HG03354 (cell line): ENCODE measurements at regions not wholly inside any gene's neighbourhood (a gene's known extent, or its start where the extent isn't known, plus 50 kb on each side); places are given as distances from the start of the nearest gene placed in this dataset.

Experiments
- ATAC-seq: cut with Tn5 transposase; IDR thresholded peaks from one replicate; pipeline ENCODE4 v1.9.1; 2021; ENCODE audit warnings: mild to moderate bottlenecking; ENCODE audit not compliant: unreplicated experiment, poor library complexity, severe bottlenecking

- no peak for ATAC-seq
Observed at GRCh38 chr2:220670511-220670910, 901.6 kb downstream of the EPHA4 start.

GRCh38 chr2:220673151-220673874 lies 898.8 kb downstream of the EPHA4 start:
- ATAC-seq, result no peak

GRCh38 chr2:220674033-220674432 lies 898.1 kb downstream of the EPHA4 start:
- no peak for ATAC-seq

GRCh38 chr2:220676695-220677094 lies 895.4 kb downstream of the EPHA4 start:
- no peak for ATAC-seq

DNA sequence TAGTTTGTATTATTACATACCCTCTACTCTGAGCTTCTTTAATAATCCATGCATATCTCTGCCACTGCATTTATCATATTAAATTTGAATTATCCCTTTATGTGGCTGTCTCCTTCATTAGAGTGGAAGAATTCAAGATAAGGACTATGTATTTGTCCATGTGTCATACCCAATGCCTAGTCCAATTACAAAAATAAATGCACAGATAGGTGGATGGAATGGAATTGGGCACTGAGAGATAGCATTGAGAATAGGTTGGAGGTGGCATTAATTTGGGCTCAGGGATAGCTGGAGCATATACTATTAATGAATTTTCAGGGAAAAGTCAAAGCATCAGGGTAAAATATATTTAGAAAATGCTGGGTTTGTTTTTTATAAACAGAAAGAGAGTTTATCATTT lies 893.2 kb downstream of the EPHA4 start:
- no peak for ATAC-seq

GRCh38 chr2:220682616-220683015 lies 889.5 kb downstream of the EPHA4 start:
- no peak for ATAC-seq

DNA sequence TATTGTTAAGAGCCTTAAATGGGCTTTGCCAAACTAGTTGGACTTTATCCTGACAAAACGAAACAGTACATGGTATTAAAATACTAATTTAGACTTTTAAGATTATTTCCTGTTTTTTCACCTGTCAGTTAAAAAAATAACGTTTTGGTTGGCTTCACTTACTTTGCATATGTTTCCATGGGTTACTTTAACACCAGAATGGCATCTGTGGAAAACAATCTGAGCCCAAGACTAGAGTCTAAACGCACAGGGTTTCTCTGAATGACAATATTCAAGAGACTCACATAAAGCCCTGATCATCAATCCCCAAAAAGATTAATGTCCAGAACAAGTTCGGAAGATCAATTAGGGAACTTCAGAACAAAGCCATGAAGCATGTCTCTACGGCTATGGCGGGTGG lies 888.0 kb downstream of the EPHA4 start:
- ATAC-seq, result no peak

DNA sequence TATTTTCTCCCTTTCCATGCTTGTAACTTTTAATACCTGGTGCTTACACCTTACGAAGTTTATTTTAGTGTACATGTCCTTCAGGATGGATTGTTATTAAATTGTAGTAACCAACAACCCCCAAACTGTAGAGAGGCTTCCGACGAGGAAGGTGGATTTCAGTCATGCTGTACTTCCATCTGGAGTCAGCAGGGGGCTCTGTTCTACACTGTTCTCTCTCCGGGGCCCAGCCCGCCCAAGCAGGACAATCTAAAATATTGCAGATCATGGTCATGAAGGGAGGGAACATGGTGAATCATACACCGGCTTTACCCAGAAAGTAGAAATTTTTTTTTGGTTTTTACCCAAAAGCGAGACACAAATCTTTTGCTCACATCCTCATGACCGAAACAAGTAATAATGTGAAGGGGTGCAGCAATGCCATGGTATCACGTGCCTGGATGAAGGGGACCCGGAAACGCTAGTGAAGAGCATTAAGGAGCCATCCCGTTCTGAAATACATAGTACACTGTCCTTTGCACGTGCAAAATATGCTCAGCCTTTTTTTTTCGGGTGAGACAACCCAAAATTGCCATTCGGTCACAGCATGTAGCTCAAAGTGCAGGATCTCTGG lies 884.8 kb downstream of the EPHA4 start:
- ATAC-seq, result peak; percentile 96

DNA sequence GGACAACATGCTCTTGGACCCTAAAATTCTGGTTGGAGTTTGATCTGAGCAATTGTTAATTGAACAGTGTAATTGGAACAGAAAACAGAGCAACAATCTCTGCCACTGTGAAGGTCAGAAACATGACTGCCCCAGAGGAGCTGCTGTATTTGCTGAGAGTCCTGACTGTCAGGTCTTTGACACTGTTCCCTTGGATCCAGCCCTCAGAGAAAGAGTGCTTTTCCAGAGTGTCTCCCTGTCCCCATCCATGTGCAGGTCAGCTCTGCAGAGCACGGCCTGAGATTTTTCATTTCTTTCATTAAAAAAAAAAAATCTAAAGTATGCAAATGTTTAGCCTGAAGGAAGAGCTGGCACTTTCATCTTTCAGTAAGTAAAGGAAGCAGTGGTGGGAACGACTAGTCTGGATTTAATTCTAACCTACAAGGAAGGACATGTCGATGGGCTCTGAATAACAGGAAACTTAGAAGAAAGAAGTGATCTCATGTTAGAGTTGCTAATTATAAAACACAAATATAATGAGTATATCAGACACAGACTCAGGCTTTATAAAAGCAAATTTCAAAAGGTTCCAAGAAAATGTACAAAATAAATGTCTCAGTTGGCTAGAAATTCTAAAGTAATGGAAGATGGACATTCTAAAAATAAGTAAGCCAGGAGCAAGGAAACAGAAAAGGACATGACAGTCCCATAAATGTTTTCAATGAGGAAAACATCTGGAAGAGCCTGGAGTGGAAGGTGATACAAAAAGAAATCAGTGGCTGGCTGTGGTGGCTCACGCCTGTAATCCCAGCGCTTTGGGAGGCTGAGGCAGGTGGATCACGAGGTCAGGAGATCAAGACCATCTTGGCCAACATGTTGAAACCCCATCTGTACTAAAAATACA lies 876.5 kb downstream of the EPHA4 start:
- ATAC-seq, result no peak

DNA sequence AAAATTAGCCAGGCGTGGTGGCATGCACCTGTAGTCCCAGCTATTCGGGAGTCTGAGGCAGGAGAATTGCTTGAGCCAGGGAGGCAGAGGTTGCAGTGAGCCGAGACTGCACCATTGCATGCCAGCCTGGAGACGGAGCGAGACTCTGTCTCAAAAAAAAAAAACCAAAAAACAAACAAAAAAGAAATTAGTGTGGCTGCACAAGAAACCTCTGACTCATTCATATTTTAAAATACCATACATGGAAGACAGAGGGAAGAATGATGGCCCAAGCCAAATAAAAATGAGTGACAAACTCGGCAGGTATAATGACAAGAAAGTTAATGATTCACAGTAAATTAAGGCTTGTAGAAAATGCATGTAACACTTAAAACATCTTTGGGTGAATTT lies 875.8 kb downstream of the EPHA4 start:
- ATAC-seq, result no peak

- no peak for ATAC-seq
Observed at GRCh38 chr2:220697011-220697410, 875.1 kb downstream of the EPHA4 start.

DNA sequence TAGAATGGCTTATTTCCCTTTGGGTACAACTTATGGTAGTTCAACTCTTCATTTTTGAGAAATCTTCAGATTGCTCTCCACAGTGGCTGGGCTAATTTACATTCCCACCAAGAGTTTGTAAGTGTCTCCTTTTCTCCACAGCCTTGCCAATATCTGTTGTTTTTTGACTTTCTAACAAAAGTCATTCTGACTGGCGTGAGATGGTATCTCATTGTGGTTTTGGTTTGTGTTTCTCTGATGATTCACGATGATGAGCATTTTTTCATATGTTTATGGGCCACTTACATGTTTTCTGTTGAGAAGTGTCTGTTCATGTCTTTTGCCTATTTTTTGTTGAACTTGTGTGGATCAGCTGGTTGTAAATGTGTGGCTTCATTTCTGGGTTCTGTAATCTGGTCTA lies 871.0 kb downstream of the EPHA4 start:
- ATAC-seq, result no peak

DNA sequence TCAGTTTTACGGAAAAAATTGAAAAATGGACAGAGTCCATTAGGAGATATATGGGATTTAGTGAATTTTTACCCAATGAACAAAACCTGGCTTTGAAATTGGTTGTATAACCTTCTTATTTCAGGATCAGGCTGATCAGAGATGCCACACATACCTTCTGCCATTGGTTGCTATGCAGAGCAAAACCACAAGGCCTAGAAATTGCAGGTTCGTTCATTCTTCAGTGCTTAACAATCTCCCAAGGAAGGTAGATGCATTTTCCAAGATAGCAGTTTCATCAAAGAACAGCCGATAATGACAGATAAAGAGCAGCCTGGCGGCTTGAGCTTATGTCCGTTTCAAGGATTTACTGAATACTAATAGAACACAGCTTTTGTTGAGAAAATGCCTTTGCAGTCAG lies 868.8 kb downstream of the EPHA4 start:
- no peak for ATAC-seq

DNA sequence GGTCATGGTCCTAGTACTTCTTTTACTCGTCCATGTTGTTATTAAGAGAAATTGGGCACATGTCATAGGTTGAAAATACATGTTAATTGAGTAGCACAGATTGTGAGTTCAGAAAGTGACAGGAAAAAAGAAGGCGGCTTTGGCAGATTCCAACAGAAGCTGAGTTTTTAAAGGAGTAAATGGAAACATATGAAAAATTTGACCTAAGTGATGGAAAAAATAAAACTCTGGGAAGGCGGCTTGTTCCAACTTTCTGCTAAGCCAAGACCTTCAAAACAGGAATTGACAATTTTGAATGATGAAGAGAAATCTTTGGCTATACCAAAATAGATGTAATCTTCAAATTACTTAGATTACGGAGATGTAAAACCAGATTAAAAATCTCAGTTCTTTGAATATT lies 868.0 kb downstream of the EPHA4 start:
- ATAC-seq, result no peak

DNA sequence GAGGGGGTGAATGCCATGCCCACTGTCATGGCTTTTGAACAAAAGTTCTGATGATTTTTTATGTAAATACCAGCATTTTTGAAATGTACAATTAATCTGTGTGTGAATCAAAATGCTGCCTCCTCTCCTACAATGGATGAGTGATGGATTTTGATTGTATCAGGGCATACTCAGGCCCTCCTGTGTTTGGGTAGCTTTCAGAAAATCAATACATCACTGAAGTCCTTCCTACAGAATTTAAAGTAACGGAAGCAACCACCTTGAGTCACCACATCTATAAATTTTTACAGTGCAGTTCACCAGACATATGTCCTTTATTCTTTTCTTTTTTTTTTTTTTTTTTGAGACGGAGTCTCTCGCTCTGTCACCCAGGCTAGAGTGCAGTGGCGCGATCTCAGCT lies 867.3 kb downstream of the EPHA4 start:
- no peak for ATAC-seq

DNA sequence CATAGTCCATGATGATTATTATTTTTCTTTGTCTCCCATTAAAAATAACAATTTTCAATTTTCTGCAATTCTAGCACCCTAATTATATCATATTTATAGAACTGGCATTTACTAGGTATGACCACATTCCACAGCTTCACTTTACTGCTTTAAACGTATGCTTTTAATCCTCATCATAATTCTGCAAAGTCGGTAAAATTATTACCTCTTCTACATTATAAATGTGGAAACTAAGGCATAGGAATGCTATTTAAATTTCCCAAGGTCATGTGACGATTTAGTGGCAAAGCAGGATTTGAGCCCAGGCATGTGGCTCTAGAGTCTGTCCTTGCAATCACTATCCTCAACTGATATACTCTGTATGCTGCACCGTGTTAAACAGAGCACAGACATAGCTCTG lies 866.4 kb downstream of the EPHA4 start:
- ATAC-seq, result no peak

GRCh38 chr2:220707261-220707660 lies 864.8 kb downstream of the EPHA4 start:
- ATAC-seq, result no peak

GRCh38 chr2:220708366-220708765 lies 863.7 kb downstream of the EPHA4 start:
- no peak for ATAC-seq

GRCh38 chr2:220717283-220717682 lies 854.8 kb downstream of the EPHA4 start:
- no peak for ATAC-seq

DNA sequence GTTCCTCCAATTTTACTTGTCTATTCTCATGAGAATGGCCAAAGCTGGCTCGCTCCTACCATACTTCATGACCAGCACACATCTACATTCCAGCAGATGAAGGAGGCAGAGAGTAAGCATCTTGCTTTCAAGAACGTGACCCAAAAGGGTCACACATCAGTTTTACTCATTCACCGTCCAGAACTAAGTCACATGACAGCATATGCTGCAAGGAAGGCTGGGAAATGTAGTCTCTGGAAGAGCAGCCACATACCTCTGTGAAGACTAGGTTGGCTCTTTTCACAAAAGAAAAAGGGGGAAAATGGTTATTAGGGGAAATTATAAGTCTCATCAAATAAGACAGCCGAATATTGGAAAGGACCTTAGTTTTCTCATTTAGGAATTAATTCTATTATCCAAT lies 835.3 kb downstream of the EPHA4 start:
- ATAC-seq, result no peak

DNA sequence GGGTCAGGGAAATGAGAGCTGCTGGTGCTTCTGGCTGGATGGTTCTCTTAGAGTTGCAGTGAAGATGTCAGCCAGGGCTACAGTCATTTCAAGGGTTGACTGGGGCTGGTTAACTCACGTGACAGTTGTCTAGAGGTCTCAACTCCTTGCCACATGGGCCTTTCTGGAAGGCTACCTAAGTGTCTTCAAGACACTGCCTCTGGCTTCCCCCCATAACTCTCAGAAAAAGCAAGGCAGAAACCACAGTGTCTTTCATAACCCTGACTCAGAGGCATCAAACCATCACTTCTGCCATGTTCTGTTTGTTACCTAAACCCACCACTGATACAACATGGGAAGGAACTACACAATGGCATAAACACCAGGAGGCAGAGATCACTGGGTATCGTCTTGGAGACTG lies 828.9 kb downstream of the EPHA4 start:
- no peak for ATAC-seq
